CD4-positive, alpha-beta T cell (primary cell): ENCODE measurements at regions not wholly inside any gene's neighbourhood (a gene's known extent, or its start where the extent isn't known, plus 50 kb on each side); places are given as distances from the start of the nearest gene placed in this dataset.

ENCODE experiments used
- ATAC-seq: fragments of 200-7000 bp; cut with Tn5 transposase; one replicate; pipeline ENCODE4 v1.10.0; 2022; ENCODE audit warnings: mild to moderate bottlenecking; ENCODE audit not compliant: poor library complexity
- CTCF ChIA-PET: fragments of 350-600 bp; sonication (Branson Sonifier 250); formaldehyde crosslinking; loops from one replicate; lab custom pipeline; 2021; ENCODE audit warnings: antibody characterized with exemption, inconsistent platforms; lab: Charles Lee
- POLR2A ChIA-PET: fragments of 350-600 bp; sonication (Branson Sonifier 250); formaldehyde crosslinking; loops from one replicate; lab custom pipeline; 2021; ENCODE audit warnings: antibody characterized with exemption, inconsistent platforms; lab: Charles Lee
- DNase-seq, 14 experiments: peaks; one replicate each; pipeline ENCODE4 v3.0.0-alpha.2; 2013 to 2020; ENCODE audit warnings: mixed read lengths in 2 of 14
- H3K27ac ChIP-seq, 2 donors: one replicate each; pipeline versions ENCODE4 v1.5.1 to v1.7.0; 2013; ENCODE audit warnings: low read length in 2 of 2, low read depth in 1 of 2, mild to moderate bottlenecking in 1 of 2
- H3K27me3 ChIP-seq, 2 experiments: 1 replicate in 1 of 2; 2 replicates in 1 of 2; pipeline versions ENCODE4 v1.6.1 to v1.7.0; 2013; ENCODE audit warnings: low read length in 2 of 2, control low read depth in 1 of 2, mild to moderate bottlenecking in 1 of 2, moderate library complexity in 1 of 2; ENCODE audit not compliant: insufficient read depth in 2 of 2, control insufficient read depth in 1 of 2
- H3K36me3 ChIP-seq: one replicate; pipeline ENCODE4 v1.6.1; 2013; ENCODE audit warnings: low read length, control low read depth; ENCODE audit not compliant: insufficient read depth
- H3K4me1 ChIP-seq: one replicate; pipeline ENCODE4 v1.6.1; 2013; ENCODE audit warnings: low read length, control low read depth; ENCODE audit not compliant: insufficient read depth
- H3K4me3 ChIP-seq: one replicate; pipeline ENCODE4 v1.5.1; 2013; ENCODE audit warnings: mild to moderate bottlenecking, low read length, moderate library complexity
- H3K9me3 ChIP-seq, 2 experiments: 1 replicate in 1 of 2; 2 replicates in 1 of 2; pipeline versions ENCODE4 v1.6.1 to v1.7.0; 2013; ENCODE audit warnings: low read length in 2 of 2, mild to moderate bottlenecking in 2 of 2, control low read depth in 1 of 2, moderate library complexity in 1 of 2; ENCODE audit not compliant: control insufficient read depth in 1 of 2, insufficient read depth in 1 of 2
- H3K27ac Mint-ChIP-seq: one replicate; pipeline ENCODE4 v1.8.0; 2020; ENCODE audit warnings: mixed read lengths
- H3K27me3 Mint-ChIP-seq: one replicate; pipeline ENCODE4 v1.8.0; 2021; ENCODE audit warnings: mixed read lengths
- H3K36me3 Mint-ChIP-seq: one replicate; pipeline ENCODE4 v1.8.0; 2021; ENCODE audit warnings: low read depth, mixed read lengths
- H3K4me1 Mint-ChIP-seq: one replicate; pipeline ENCODE4 v1.8.0; 2021; ENCODE audit warnings: low read depth, mixed read lengths
- H3K4me3 Mint-ChIP-seq: one replicate; pipeline ENCODE4 v1.8.0; 2020; ENCODE audit warnings: mild to moderate bottlenecking, mixed read lengths
- H3K9me3 Mint-ChIP-seq: one replicate; pipeline ENCODE4 v1.8.0; 2020; ENCODE audit warnings: mixed read lengths
- CTCF ChIP-seq: fragments of 200-600 bp; IDR thresholded peaks from one replicate; pipeline ENCODE4 v1.8.0; 2022; ENCODE audit warnings: antibody characterized with exemption, mild to moderate bottlenecking
- intact Hi-C, 2 experiments: fragments of 100-400 bp; cut with DNase I in 1 of 2; cut with micrococcal nuclease in 1 of 2; formaldehyde crosslinking; loops; one replicate each; pipeline versions ENCODE4 v1.15.1 to v1.9.0; 2023 to 2025; cut with DNase I, micrococcal nuclease

GRCh38 chr11:103733889-103734288, 302.6 kb upstream of the DDI1 start:
- DNase-seq = no peak
- CTCF ChIA-PET = no interaction called here
- Mint-ChIP-seq H3K36me3 (no peaks in the 10 kb centered on the region), H3K9me3 (peaks cover 2% of the 10 kb centered on the region), H3K27me3 (no peaks in the 10 kb centered on the region), H3K27ac (no peak overlapping the region), H3K4me1 (peaks cover 14% of the 10 kb centered on the region), H3K4me3 (no peak overlapping the region)
- H3K36me3 ChIP-seq = no peaks in the 10 kb centered on the region
- intact Hi-C loops = no loop called here
- no peaks in the 10 kb centered on the region for H3K4me1 ChIP-seq
- H3K27ac ChIP-seq = no peak overlapping the region
- peaks cover 0 to 2% of the 10 kb centered on the region in 2 experiments for H3K9me3 ChIP-seq
- no peaks in the 10 kb centered on the region for H3K27me3 ChIP-seq
- POLR2A ChIA-PET = interaction anchor here (0.7 kb wide), 1 partner anchor 42 kb away, joined by 3 read pairs; no protein-coding TSS in a partner anchor
- no peak overlapping the region for H3K4me3 ChIP-seq
- ATAC-seq = no peak
- no peak for TF ChIP-seq CTCF

GRCh38 chr11:103735497-103736032, 300.9 kb upstream of the DDI1 start:
- Mint-ChIP-seq H3K4me3 (no peak overlapping the region), H3K27ac (no peak overlapping the region), H3K27me3 (no peaks in the 10 kb centered on the region), H3K36me3 (no peaks in the 10 kb centered on the region), H3K4me1 (peaks cover 27% of the 10 kb centered on the region), H3K9me3 (peaks cover 2% of the 10 kb centered on the region)
- no peak for DNase-seq
- H3K27ac ChIP-seq = no peak overlapping the region
- no peaks in the 10 kb centered on the region for H3K36me3 ChIP-seq
- H3K27me3 ChIP-seq = no peaks in the 10 kb centered on the region
- ATAC-seq = no peak
- H3K4me1 ChIP-seq = no peaks in the 10 kb centered on the region
- intact Hi-C loops = no loop called here
- CTCF ChIA-PET = no interaction called here
- peaks cover 0 to 9% of the 10 kb centered on the region in 2 experiments for H3K9me3 ChIP-seq
- POLR2A ChIA-PET = no interaction called here
- TF ChIP-seq CTCF = no peak
- no peak overlapping the region for H3K4me3 ChIP-seq

- Mint-ChIP-seq H3K27me3 (no peaks in the 10 kb centered on the region), H3K27ac (no peak overlapping the region), H3K4me3 (no peak overlapping the region), H3K36me3 (no peaks in the 10 kb centered on the region), H3K9me3 (peaks cover 2% of the 10 kb centered on the region), H3K4me1 (peaks cover 27% of the 10 kb centered on the region)
- POLR2A ChIA-PET = no interaction called here
- no peaks in the 10 kb centered on the region for H3K36me3 ChIP-seq
- no peak overlapping the region for H3K27ac ChIP-seq
- ATAC-seq (no peak), DNase-seq (no peak)
- H3K27me3 ChIP-seq = no peaks in the 10 kb centered on the region
- TF ChIP-seq CTCF = no peak
- peaks cover 0 to 9% of the 10 kb centered on the region in 2 experiments for H3K9me3 ChIP-seq
- CTCF ChIA-PET = no interaction called here
- no peak overlapping the region for H3K4me3 ChIP-seq
- intact Hi-C loops = no loop called here
- no peaks in the 10 kb centered on the region for H3K4me1 ChIP-seq
These were observed 300.0 kb upstream of the DDI1 start for GRCh38 chr11:103736315-103737036.
